NT2/D1 (cell line): ENCODE measurements at regions not wholly inside any gene's neighbourhood (a gene's known extent, or its start where the extent isn't known, plus 50 kb on each side); places are given as distances from the start of the nearest gene placed in this dataset.

Experiments
- SUZ12 ChIP-seq: IDR thresholded peaks from 2 replicates; pipeline ENCODE4 v1.6.1; 2011; ENCODE audit not compliant: insufficient read length, insufficient read depth; ENCODE audit errors: extremely low read depth
- YY1 ChIP-seq: IDR thresholded peaks from 2 replicates; pipeline ENCODE4 v1.6.1; 2011; ENCODE audit not compliant: insufficient read length, insufficient read depth
- ZNF274 ChIP-seq: IDR thresholded peaks from 2 replicates; pipeline ENCODE4 v1.6.1; 2011; ENCODE audit warnings: mild to moderate bottlenecking, low read depth, low read length

DNA sequence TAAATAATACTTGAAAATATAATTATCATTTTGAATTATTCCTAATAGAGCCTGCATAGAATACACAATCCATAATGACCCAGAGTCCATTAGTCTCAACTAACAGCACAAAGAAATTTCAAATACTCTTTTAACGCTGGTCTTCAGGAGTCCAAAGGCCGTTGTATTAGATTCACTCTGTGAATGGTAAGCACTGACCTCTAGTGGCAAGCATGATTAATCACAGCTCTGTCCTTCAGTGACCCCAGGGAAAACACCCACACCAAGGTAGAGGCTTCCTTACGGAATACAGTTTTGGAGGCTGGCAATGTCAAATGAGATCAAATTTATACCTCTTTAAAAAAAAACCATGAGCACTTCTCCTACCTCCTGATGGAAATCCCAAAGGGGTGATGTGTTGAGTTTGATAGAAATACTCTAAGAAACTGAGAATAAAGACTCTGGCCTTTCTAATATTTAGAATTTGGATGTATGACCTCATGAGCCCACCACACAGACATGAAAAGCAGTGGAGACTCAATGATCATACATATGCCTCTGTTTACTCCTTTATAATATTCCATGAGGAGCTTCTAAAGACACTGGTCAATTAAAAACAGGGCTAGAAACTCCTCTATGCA lies 147.2 kb upstream of the DKK2 start:
- TF ChIP-seq SUZ12: no peak
- no peak for TF ChIP-seq ZNF274
- no peak for TF ChIP-seq YY1
